DND-41 (cell line): ENCODE measurements at regions not wholly inside any gene's neighbourhood (a gene's known extent, or its start where the extent isn't known, plus 50 kb on each side); places are given as distances from the start of the nearest gene placed in this dataset.

Experiments used
- ATAC-seq: fragments of 200-7000 bp; cut with Tn5 transposase; 3 replicates; pipeline ENCODE4 v1.9.1; 2021; ENCODE audit warnings: low read depth; ENCODE audit not compliant: insufficient read depth
- DNase-seq: peaks from one replicate; pipeline ENCODE4 v3.0.0-alpha.2; 2020
- H2AFZ ChIP-seq: 2 replicates; pipeline ENCODE4 v1.6.0; 2012; ENCODE audit warnings: low read depth, low read length
- H3K27ac ChIP-seq: 2 replicates; pipeline ENCODE4 v1.5.1; 2012; ENCODE audit warnings: low read length, inconsistent platforms
- H3K27me3 ChIP-seq: fragments of 200-600 bp; sonication (generic); 2 replicates; pipeline ENCODE4 v1.6.0; 2012; ENCODE audit warnings: low read length, mild to moderate bottlenecking, inconsistent platforms; ENCODE audit not compliant: insufficient read depth, poor library complexity
- H3K36me3 ChIP-seq: 2 replicates; pipeline ENCODE4 v1.5.1; 2012; ENCODE audit warnings: low read length, inconsistent platforms; ENCODE audit not compliant: insufficient read depth
- H3K4me1 ChIP-seq: 2 replicates; pipeline ENCODE4 v1.5.1; 2012; ENCODE audit warnings: mild to moderate bottlenecking, low read length; ENCODE audit not compliant: insufficient read depth
- H3K4me2 ChIP-seq: 2 replicates; pipeline ENCODE4 v1.6.0; 2012; ENCODE audit warnings: mild to moderate bottlenecking, moderate library complexity, low read length, inconsistent platforms; ENCODE audit not compliant: insufficient read depth
- H3K4me3 ChIP-seq, 2 experiments: fragments of 200-600 bp in 1 of 2; shearing (Covaris generic) in 1 of 2; 2 replicates each; pipeline ENCODE4 v1.5.1; 2012 to 2016; ENCODE audit warnings: inconsistent platforms in 2 of 2, low read length in 2 of 2, mild to moderate bottlenecking in 2 of 2, low read depth in 1 of 2, moderate library complexity in 1 of 2
- H3K79me2 ChIP-seq: 2 replicates; pipeline ENCODE4 v1.6.0; 2012; ENCODE audit warnings: low read length, inconsistent platforms; ENCODE audit not compliant: insufficient read depth
- H3K9ac ChIP-seq: 2 replicates; pipeline ENCODE4 v1.6.0; 2012; ENCODE audit warnings: low read depth, mild to moderate bottlenecking, inconsistent platforms, low read length, moderate library complexity
- H3K9me3 ChIP-seq: 2 replicates; pipeline ENCODE4 v1.5.1; 2012; ENCODE audit warnings: low read length, moderate library complexity, mild to moderate bottlenecking, inconsistent platforms; ENCODE audit not compliant: insufficient read depth, severe bottlenecking
- H4K20me1 ChIP-seq: 2 replicates; pipeline ENCODE4 v1.6.0; 2012; ENCODE audit warnings: low read length; ENCODE audit not compliant: insufficient read depth
- CTCF ChIP-seq: IDR thresholded peaks from 2 replicates; pipeline ENCODE4 v1.5.1; 2012; ENCODE audit warnings: borderline replicate concordance, low read length, moderate library complexity, mild to moderate bottlenecking; ENCODE audit not compliant: poor library complexity, severe bottlenecking; ENCODE audit errors: extremely low read depth
- EZH2 ChIP-seq: IDR thresholded peaks from 3 replicates; pipeline ENCODE4 v1.6.1; 2012; ENCODE audit warnings: borderline replicate concordance, low read depth, mild to moderate bottlenecking, moderate library complexity, low read length, inconsistent platforms; ENCODE audit not compliant: severe bottlenecking

- no peak overlapping the region for H3K27ac ChIP-seq
- TF ChIP-seq EZH2, result no peak
- no peak for TF ChIP-seq CTCF
- H2AFZ ChIP-seq, result no peak overlapping the region
- no peaks in the 10 kb centered on the region for H3K27me3 ChIP-seq
- no peak for ATAC-seq
- H4K20me1 ChIP-seq, result no peaks in the 10 kb centered on the region
- no peak for DNase-seq
- H3K9me3 ChIP-seq, result no peaks in the 10 kb centered on the region
- H3K79me2 ChIP-seq, result no peaks in the 10 kb centered on the region
- H3K36me3 ChIP-seq, result no peaks in the 10 kb centered on the region
- no peak overlapping the region for H3K4me3 ChIP-seq
- H3K9ac ChIP-seq, result no peak overlapping the region
- H3K4me1 ChIP-seq, result no peaks in the 10 kb centered on the region
- H3K4me2 ChIP-seq, result no peak overlapping the region
Observed at GRCh38 chr9:108196332-108197007, 659.3 kb downstream of the ACTL7B start.

- DNase-seq (no peak), ATAC-seq (no peak)
- Histone ChIP-seq H3K9ac (no peak overlapping the region), H2AFZ (no peak overlapping the region), H3K4me2 (no peak overlapping the region), H3K4me3 (no peak overlapping the region), H3K36me3 (no peaks in the 10 kb centered on the region), H3K9me3 (no peaks in the 10 kb centered on the region), H3K27ac (no peak overlapping the region), H4K20me1 (no peaks in the 10 kb centered on the region), H3K27me3 (no peaks in the 10 kb centered on the region), H3K4me1 (no peaks in the 10 kb centered on the region), H3K79me2 (no peaks in the 10 kb centered on the region)
- TF ChIP-seq CTCF (no peak), EZH2 (no peak)
Observed at GRCh38 chr9:108194154-108194553, 661.6 kb downstream of the ACTL7B start.

DNA sequence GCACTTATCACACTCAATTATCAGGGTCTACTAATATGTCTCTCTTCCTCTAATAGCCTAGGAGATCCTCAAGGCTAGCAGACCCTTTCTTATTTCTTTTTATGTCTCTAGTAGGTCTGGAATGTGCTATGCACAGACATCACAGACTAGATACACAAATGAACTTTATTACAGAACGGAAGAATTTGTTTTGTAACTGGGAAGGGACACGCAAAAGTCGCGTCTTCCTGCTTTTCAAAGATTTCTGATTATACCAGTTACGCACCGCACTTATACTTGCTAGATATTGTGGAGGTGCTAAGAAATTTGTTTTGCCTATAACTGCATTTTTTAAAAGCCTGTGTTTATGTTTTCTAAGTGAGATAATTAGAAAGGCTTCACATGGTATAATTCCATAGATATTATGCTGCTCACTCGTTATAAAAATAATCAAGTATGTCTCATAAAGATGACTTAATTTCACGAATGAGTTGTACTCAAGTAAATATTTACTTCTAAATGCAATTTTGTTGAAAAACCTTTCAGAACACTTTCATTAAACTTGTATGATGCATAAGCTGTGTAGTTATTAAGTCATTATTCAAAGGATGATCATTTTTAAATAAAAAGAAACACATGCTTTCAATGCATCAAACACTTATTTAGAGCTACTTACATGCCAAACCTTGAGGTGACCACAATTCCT is 662.6 kb downstream of the ACTL7B start:
- ATAC-seq (no peak), DNase-seq (no peak)
- H3K79me2 ChIP-seq, result no peaks in the 10 kb centered on the region
- no peak overlapping the region for H3K4me2 ChIP-seq
- H3K4me1 ChIP-seq, result no peaks in the 10 kb centered on the region
- no peak overlapping the region for H3K27ac ChIP-seq
- no peaks in the 10 kb centered on the region for H3K9me3 ChIP-seq
- no peaks in the 10 kb centered on the region for H4K20me1 ChIP-seq
- no peaks in the 10 kb centered on the region for H3K27me3 ChIP-seq
- TF ChIP-seq CTCF, result no peak
- H3K4me3 ChIP-seq, result no peak overlapping the region
- no peak overlapping the region for H2AFZ ChIP-seq
- no peak overlapping the region for H3K9ac ChIP-seq
- H3K36me3 ChIP-seq, result no peaks in the 10 kb centered on the region

- Histone ChIP-seq H3K79me2 (no peaks in the 10 kb centered on the region), H3K27ac (no peak overlapping the region), H2AFZ (no peak overlapping the region), H3K9me3 (no peaks in the 10 kb centered on the region), H3K36me3 (no peaks in the 10 kb centered on the region), H4K20me1 (no peaks in the 10 kb centered on the region), H3K27me3 (no peaks in the 10 kb centered on the region), H3K9ac (no peak overlapping the region), H3K4me1 (no peaks in the 10 kb centered on the region), H3K4me2 (no peak overlapping the region), H3K4me3 (no peak overlapping the region)
- ATAC-seq (no peak), DNase-seq (no peak)
- no peak for TF ChIP-seq CTCF
- no peak for TF ChIP-seq EZH2
Observed at GRCh38 chr9:108191065-108191464, 664.7 kb downstream of the ACTL7B start.
